ENCODE measurements at regions not wholly inside any gene's neighbourhood (a gene's known extent, or its start where the extent isn't known, plus 50 kb on each side); places are given as distances from the start of the nearest gene placed in this dataset.
A peak's percentile ranks its signal among the peaks of the same experiment; 100 is the strongest.
"Not testable (repeated sequence)": the region's sequence is repeated elsewhere in the genome, so short reads cannot be mapped to it uniquely, and the experiment has no call there.

GRCh38 chr10:18868919-18869318 lies 179.7 kb upstream of the MALRD1 start:
- no peak for DNase-seq (ENCODE audit: low read depth)

DNA sequence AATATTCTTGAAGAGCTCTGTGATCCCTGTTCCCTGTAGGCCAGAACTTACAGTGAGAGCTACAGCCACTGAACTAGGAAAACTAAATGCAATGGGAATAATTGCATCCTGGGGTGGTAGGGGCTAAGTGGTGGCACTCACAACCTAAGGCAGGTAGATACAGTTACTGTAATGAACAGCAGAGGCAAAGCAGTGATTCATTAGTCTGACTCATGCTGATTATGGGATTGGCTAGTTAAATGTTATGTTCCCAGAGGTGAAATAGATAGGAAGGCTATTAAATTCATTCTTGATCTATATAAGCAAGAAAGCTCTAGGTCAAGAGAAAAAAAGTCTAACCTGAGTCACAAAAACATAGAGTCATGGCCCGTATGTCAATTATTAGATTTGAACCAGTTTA lies 173.1 kb upstream of the MALRD1 start:
- no peak for DNase-seq (ENCODE audit: low read depth)

DNA sequence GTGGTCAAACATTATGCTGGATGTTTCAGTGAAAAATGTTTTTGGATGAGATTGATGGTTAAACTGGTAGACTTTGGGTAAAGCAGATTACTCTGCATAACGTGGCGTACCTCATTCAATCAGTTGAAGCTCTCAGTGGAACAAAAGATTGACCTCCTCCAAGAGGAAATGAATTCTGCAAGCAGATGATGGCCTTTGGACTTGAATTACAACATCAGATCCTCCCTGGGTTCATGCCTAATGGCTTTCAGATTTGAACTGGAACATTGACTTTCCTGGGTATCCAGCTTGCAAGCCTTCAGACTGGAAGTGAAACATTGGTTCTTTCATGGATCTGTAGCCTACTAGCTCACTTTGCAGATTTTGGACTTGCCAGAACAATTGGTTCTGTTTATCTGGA lies 169.3 kb upstream of the MALRD1 start:
- no peak for DNase-seq (ENCODE audit: low read depth)

- DNase-seq (ENCODE audit: low read depth) = no peak
These were observed 168.1 kb upstream of the MALRD1 start for GRCh38 chr10:18880530-18880929.

GRCh38 chr10:18886102-18886501 lies 162.5 kb upstream of the MALRD1 start:
- no peak for DNase-seq (ENCODE audit: low read depth)

DNA sequence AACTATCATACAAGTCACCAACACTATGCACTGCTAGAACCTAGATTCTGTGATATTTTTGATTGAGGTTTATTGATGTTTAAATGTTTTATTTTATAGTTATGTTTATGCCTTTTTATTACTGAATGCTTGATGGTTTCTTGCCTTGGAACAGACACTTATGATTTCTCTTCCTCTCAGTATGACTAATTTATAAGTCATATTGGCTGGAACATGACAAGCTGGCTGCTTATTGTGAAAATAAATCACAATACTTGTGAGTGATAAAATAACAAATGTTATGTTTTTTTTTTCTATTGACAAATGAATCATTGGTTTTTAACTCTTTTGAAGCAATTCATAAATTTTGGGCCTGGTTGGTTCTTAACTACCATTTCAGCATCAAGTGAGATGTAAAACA lies 142.0 kb upstream of the MALRD1 start:
- no peak for DNase-seq (ENCODE audit: low read depth)

DNA sequence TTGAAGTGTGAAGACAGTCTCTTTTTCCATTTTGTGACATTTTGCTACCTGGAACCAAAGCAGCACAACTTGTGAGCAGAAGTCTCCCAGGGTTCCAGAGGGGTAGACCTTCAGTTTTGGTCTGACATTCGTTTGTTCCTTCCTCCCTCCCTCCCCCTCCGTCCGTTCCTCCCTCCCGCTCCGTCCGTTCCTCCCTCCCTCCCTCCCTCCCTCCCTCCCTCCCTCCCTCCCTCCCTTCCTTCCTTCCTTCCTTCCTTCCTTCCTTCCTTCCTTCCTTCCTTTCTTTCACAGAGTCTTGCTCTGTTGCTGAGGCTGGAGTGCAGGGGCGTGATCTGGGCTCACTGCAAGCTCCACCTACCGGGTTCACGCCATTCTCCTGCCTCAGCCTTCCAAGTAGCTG lies 131.2 kb upstream of the MALRD1 start:
- DNase-seq (ENCODE audit: low read depth) = not testable (repeated sequence)

DNA sequence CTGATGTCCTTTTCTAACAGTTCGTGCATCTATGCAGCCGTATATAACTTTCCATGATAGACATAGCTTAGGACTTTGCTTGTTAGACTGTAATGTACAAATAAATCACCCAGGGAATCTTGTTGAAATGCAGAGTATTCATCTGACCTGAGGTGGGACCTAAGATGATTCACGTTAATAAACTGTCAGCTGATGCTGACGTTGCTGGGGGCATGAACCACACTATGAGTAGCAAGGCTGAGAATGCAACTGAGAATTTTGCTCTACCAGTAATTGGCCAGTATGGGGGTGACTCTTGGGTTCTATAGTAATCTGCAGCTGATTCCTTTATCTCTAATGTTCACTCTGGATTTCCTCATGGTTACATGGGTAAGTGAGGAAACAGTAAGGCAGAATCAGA lies 130.1 kb upstream of the MALRD1 start:
- DNase-seq (ENCODE audit: low read depth) = peak; percentile 81

DNA sequence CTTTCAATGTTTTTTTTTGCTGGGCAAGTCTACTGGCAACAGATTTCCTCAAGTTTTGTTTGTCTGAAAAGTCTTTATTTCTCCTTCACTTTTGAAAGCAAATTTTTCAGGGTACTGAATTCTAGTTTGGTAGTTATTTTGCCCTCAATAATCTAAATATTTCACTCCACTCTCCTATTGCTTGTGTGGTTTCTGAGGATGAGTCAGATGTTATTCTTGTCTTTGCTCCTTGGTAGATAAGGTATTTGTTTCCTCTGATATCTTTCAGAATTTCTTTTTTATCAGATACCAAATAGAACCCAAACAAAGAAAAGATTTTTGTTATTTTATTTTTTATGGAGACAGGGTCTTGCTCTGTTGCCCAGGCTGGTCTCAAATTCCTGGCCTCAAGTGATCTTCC lies 99.2 kb upstream of the MALRD1 start:
- peak; percentile 12 for DNase-seq (ENCODE audit: low read depth)

DNA sequence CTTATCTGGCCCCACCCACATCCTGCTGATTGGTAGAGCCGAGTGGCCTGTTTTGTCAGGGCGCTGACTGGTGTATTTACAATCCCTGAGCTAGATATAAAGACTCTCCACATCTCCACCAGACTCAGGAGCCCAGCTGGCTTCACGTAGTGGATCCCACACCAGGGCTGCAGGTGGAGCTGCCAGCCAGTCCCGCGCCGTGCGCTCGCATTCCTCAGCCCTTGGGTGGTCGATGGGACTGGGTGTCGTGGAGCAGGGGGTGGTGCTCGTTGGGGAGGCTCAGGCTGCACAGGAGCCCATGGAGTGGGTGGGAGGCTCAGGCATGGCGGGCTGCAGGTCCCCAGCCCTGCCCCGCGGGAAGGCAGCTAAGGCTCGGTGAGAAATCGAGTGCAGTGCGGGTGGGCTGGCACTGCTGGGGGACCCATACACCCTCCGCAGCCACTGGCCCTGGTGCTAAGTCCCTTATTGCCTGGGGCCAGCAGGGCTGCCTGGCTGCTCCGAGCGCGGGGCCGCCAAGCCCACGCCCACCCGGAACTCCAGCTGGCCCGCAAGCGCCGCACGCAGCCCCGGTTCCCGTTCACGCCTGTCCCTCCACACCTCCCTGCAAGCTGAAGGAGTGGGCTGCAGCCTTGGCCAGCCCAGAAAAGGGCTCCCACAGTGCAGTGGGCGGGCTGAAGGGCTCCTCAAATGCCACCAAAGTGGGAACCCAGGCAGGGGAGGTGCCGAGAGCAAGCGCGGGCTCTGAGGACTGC lies 97.4 kb upstream of the MALRD1 start:
- DNase-seq (ENCODE audit: low read depth) = not testable (repeated sequence)

DNA sequence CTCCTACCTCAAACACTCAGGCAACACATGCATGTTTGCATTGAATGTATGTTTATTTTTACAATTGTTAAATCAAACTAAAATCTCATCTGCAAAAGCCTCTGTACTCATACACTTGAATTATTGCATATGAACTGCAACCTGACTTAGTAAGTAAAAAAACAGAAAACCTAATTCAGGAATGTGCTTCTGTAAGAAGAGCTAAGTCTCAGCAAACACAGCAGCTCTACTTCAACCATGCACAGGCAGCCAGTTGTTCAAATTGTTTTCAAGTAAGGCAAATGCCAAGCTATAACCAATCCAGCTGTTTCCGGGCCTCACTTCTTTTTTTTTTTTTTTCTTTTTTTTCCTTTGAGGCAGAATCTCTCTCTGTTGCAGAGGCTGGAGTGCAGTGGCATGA lies 93.5 kb upstream of the MALRD1 start:
- no peak for DNase-seq (ENCODE audit: low read depth)

GRCh38 chr10:18959369-18959768 lies 89.2 kb upstream of the MALRD1 start:
- no peak for DNase-seq (ENCODE audit: low read depth)

GRCh38 chr10:18960466-18961079 lies 88.0 kb upstream of the MALRD1 start:
- no peak for DNase-seq (ENCODE audit: low read depth)

- DNase-seq (ENCODE audit: low read depth) = no peak
These were observed 80.4 kb upstream of the MALRD1 start for GRCh38 chr10:18968159-18968558.

- DNase-seq (ENCODE audit: low read depth) = no peak
These were observed 71.8 kb upstream of the MALRD1 start for GRCh38 chr10:18976696-18977251.

GRCh38 chr10:18980089-18980629 lies 68.4 kb upstream of the MALRD1 start:
- no peak for DNase-seq (ENCODE audit: low read depth)

GRCh38 chr10:18984531-18984930 lies 64.1 kb upstream of the MALRD1 start:
- peak; percentile 3 for DNase-seq (ENCODE audit: low read depth)

DNA sequence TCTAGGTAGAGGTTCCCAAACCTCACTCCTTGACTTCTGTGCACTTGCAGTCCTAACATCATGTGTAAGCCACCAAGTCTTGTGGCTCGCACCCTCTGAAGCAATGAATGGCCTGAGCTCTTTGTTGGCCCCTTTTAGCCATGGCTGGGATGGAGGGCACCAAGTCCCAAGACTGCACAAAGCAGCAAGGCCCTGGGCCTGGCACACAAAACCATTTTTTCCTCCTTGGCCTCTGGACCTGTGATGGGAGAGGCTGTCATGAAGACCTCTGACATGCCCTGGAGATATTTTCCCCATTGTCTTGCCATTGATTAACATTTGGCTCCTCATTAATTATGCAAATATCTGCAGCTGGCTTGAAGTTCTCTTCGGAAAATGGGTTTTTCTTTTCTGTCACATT lies 60.3 kb upstream of the MALRD1 start:
- no peak for DNase-seq (ENCODE audit: low read depth)
